Karpas-422 (cell line): ENCODE measurements at regions not wholly inside any gene's neighbourhood (a gene's known extent, or its start where the extent isn't known, plus 50 kb on each side); places are given as distances from the start of the nearest gene placed in this dataset.

ENCODE experiments used
- DNase-seq: peaks from one replicate; pipeline ENCODE4 v3.0.0-alpha.2; 2015
- H2AFZ ChIP-seq: fragments of 200-600 bp; sonication (generic); 2 replicates; pipeline ENCODE4 v1.6.1; 2014; ENCODE audit warnings: antibody characterized with exemption, low read length, mixed read lengths
- H3K27ac ChIP-seq: fragments of 200-600 bp; sonication (generic); 2 replicates; pipeline ENCODE4 v1.5.1; 2014; ENCODE audit warnings: mild to moderate bottlenecking, low read length, moderate library complexity
- H3K27me3 ChIP-seq: fragments of 200-600 bp; sonication (generic); 2 replicates; pipeline ENCODE4 v1.6.1; 2014; ENCODE audit warnings: low read length, mixed read lengths
- H3K36me3 ChIP-seq: fragments of 200-600 bp; sonication (generic); 2 replicates; pipeline ENCODE4 v1.6.1; 2014; ENCODE audit warnings: low read length, mixed read lengths; ENCODE audit not compliant: insufficient read depth
- H3K4me1 ChIP-seq: fragments of 200-600 bp; sonication (generic); 2 replicates; pipeline ENCODE4 v1.6.1; 2014; ENCODE audit warnings: mild to moderate bottlenecking, low read length, mixed read lengths
- H3K4me2 ChIP-seq: fragments of 200-600 bp; sonication (generic); 2 replicates; pipeline ENCODE4 v1.6.1; 2014; ENCODE audit warnings: low read length, low read depth, mild to moderate bottlenecking; ENCODE audit not compliant: poor library complexity, severe bottlenecking
- H3K4me3 ChIP-seq: fragments of 200-600 bp; sonication (generic); 2 replicates; pipeline ENCODE4 v1.5.1; 2014; ENCODE audit warnings: mild to moderate bottlenecking, antibody characterized with exemption, low read length, mixed read lengths
- H3K79me2 ChIP-seq: fragments of 200-600 bp; sonication (generic); 2 replicates; pipeline ENCODE4 v1.6.1; 2014; ENCODE audit warnings: mild to moderate bottlenecking, low read length, mixed read lengths
- H3K9ac ChIP-seq: fragments of 200-600 bp; sonication (generic); 2 replicates; pipeline ENCODE4 v1.6.0; 2014; ENCODE audit warnings: low read length
- H3K9me2 ChIP-seq: fragments of 200-600 bp; sonication (generic), shearing (Covaris generic); replicated peaks from 2 replicates; pipeline ENCODE4 v1.6.0; 2014; ENCODE audit warnings: mild to moderate bottlenecking, low read length, moderate library complexity; ENCODE audit not compliant: insufficient read depth
- H3K9me3 ChIP-seq: fragments of 300-700, 200-600 bp; sonication (generic); 2 replicates; pipeline ENCODE4 v1.6.1; 2014; ENCODE audit warnings: low read length, mixed read lengths
- H4K20me1 ChIP-seq: fragments of 200-600 bp; sonication (generic); 2 replicates; pipeline ENCODE4 v1.6.1; 2014; ENCODE audit warnings: mild to moderate bottlenecking, antibody characterized with exemption, low read length, low read depth; ENCODE audit not compliant: insufficient read depth

GRCh38 chr18:24659827-24660720 is 199.6 kb downstream of the HRH4 start:
- DNase-seq: no peak
- H2AFZ ChIP-seq: no peak overlapping the region

GRCh38 chr18:24660956-24661355 is 200.5 kb downstream of the HRH4 start:
- Histone ChIP-seq H4K20me1 (no peaks in the 10 kb centered on the region), H2AFZ (no peak overlapping the region), H3K9me2 (no peaks in the 10 kb centered on the region), H3K4me2 (no peak overlapping the region), H3K79me2 (no peaks in the 10 kb centered on the region), H3K9me3 (no peaks in the 10 kb centered on the region), H3K27me3 (no peaks in the 10 kb centered on the region), H3K36me3 (no peaks in the 10 kb centered on the region), H3K4me3 (no peak overlapping the region), H3K9ac (no peak overlapping the region), H3K27ac (no peak overlapping the region), H3K4me1 (peaks cover 6% of the 10 kb centered on the region; the same call in 1 of the 2 replicates)
- no peak for DNase-seq

More at GRCh38 chr18:24659827-24660720, 199.6 kb downstream of the HRH4 start:
- Histone ChIP-seq H3K9me2 (no peaks in the 10 kb centered on the region), H4K20me1 (no peaks in the 10 kb centered on the region), H3K9me3 (no peaks in the 10 kb centered on the region), H3K9ac (no peak overlapping the region), H3K27me3 (no peaks in the 10 kb centered on the region), H3K4me1 (peaks cover 6% of the 10 kb centered on the region; the same call in 1 of the 2 replicates), H3K4me2 (peak overlapping the region; percentile 30), H3K79me2 (no peaks in the 10 kb centered on the region), H3K36me3 (no peaks in the 10 kb centered on the region), H3K27ac (no peak overlapping the region), H3K4me3 (no peak overlapping the region)

GRCh38 chr18:24662412-24662821 is 202.0 kb downstream of the HRH4 start:
- H3K27me3 ChIP-seq: no peaks in the 10 kb centered on the region
- H2AFZ ChIP-seq: no peak overlapping the region
- no peak overlapping the region for H3K27ac ChIP-seq
- H3K4me3 ChIP-seq: no peak overlapping the region
- H3K9ac ChIP-seq: no peak overlapping the region
- H3K79me2 ChIP-seq: no peaks in the 10 kb centered on the region
- peaks cover 6% of the 10 kb centered on the region; the same call in 1 of the 2 replicates for H3K4me1 ChIP-seq
- no peak for DNase-seq
- H3K9me3 ChIP-seq: no peaks in the 10 kb centered on the region
- no peaks in the 10 kb centered on the region for H3K36me3 ChIP-seq
- no peaks in the 10 kb centered on the region for H4K20me1 ChIP-seq
- H3K4me2 ChIP-seq: no peak overlapping the region
- H3K9me2 ChIP-seq: no peaks in the 10 kb centered on the region

- H3K9me3 ChIP-seq: no peaks in the 10 kb centered on the region
- DNase-seq: no peak
- no peaks in the 10 kb centered on the region for H3K36me3 ChIP-seq
- no peak overlapping the region for H3K4me3 ChIP-seq
- no peak overlapping the region for H3K27ac ChIP-seq
- no peak overlapping the region for H2AFZ ChIP-seq
- H4K20me1 ChIP-seq: no peaks in the 10 kb centered on the region
- no peak overlapping the region for H3K9ac ChIP-seq
- no peaks in the 10 kb centered on the region for H3K27me3 ChIP-seq
- no peak overlapping the region for H3K4me2 ChIP-seq
- no peaks in the 10 kb centered on the region for H3K79me2 ChIP-seq
- no peaks in the 10 kb centered on the region for H3K9me2 ChIP-seq
- peaks cover 6% of the 10 kb centered on the region; the same call in 1 of the 2 replicates for H3K4me1 ChIP-seq
Measured at GRCh38 chr18:24663026-24663425, 202.6 kb downstream of the HRH4 start.

- Histone ChIP-seq H3K4me1 (no peaks in the 10 kb centered on the region), H3K4me2 (no peak overlapping the region), H2AFZ (no peak overlapping the region), H3K27me3 (no peaks in the 10 kb centered on the region), H3K79me2 (no peaks in the 10 kb centered on the region), H3K9me3 (no peaks in the 10 kb centered on the region), H3K9ac (no peak overlapping the region), H3K9me2 (no peaks in the 10 kb centered on the region), H4K20me1 (no peaks in the 10 kb centered on the region), H3K4me3 (no peak overlapping the region), H3K36me3 (no peaks in the 10 kb centered on the region), H3K27ac (no peak overlapping the region)
- no peak for DNase-seq
Measured at GRCh38 chr18:24669015-24669414, 208.6 kb downstream of the HRH4 start.

GRCh38 chr18:24669502-24669901 is 209.1 kb downstream of the HRH4 start:
- Histone ChIP-seq H3K4me3 (no peak overlapping the region), H3K4me1 (no peaks in the 10 kb centered on the region), H3K9me2 (no peaks in the 10 kb centered on the region), H3K27ac (no peak overlapping the region), H3K4me2 (no peak overlapping the region), H3K27me3 (no peaks in the 10 kb centered on the region), H3K36me3 (no peaks in the 10 kb centered on the region), H3K9me3 (no peaks in the 10 kb centered on the region), H2AFZ (no peak overlapping the region), H4K20me1 (no peaks in the 10 kb centered on the region), H3K79me2 (no peaks in the 10 kb centered on the region), H3K9ac (no peak overlapping the region)
- no peak for DNase-seq

- Histone ChIP-seq H3K36me3 (no peaks in the 10 kb centered on the region), H3K4me3 (no peak overlapping the region), H4K20me1 (no peaks in the 10 kb centered on the region), H3K79me2 (no peaks in the 10 kb centered on the region), H2AFZ (no peak overlapping the region), H3K27me3 (no peaks in the 10 kb centered on the region), H3K4me1 (no peaks in the 10 kb centered on the region), H3K9me3 (no peaks in the 10 kb centered on the region), H3K9ac (no peak overlapping the region), H3K4me2 (no peak overlapping the region), H3K9me2 (no peaks in the 10 kb centered on the region), H3K27ac (no peak overlapping the region)
- DNase-seq: no peak
Measured at GRCh38 chr18:24672165-24672941, 211.9 kb downstream of the HRH4 start.

- Histone ChIP-seq H3K79me2 (no peaks in the 10 kb centered on the region), H3K36me3 (no peaks in the 10 kb centered on the region), H3K9ac (no peak overlapping the region), H3K27ac (no peak overlapping the region), H2AFZ (no peak overlapping the region), H3K4me2 (no peak overlapping the region), H3K9me3 (no peaks in the 10 kb centered on the region), H4K20me1 (no peaks in the 10 kb centered on the region), H3K27me3 (no peaks in the 10 kb centered on the region), H3K4me1 (no peaks in the 10 kb centered on the region), H3K4me3 (no peak overlapping the region), H3K9me2 (no peaks in the 10 kb centered on the region)
- no peak for DNase-seq
Measured at GRCh38 chr18:24674200-24674599, 213.8 kb downstream of the HRH4 start.
